CD4-positive, CD25-positive, alpha-beta regulatory T cell (primary cell): ENCODE measurements at regions not wholly inside any gene's neighbourhood (a gene's known extent, or its start where the extent isn't known, plus 50 kb on each side); places are given as distances from the start of the nearest gene placed in this dataset.

ENCODE experiments used
- ATAC-seq, 2 donors: fragments of 150-1000 bp; cut with Tn5 transposase; one replicate each; pipeline ENCODE4 v1.10.0; 2021; ENCODE audit warnings: low read depth in 2 of 2, moderate number of reproducible peaks in 2 of 2, moderate library complexity in 1 of 2
- DNase-seq, 3 donors: peaks; one replicate each; pipeline versions ENCODE4 v3.0.0 to v3.0.0-alpha.2; 2012 to 2022; ENCODE audit warnings: mixed read lengths in 1 of 3
- H3K27ac ChIP-seq: one replicate; pipeline ENCODE4 v1.7.0; 2013; ENCODE audit warnings: mild to moderate bottlenecking, low read length; ENCODE audit not compliant: insufficient read depth, poor library complexity, severe bottlenecking
- H3K27me3 ChIP-seq: one replicate; pipeline ENCODE4 v1.7.0; 2013; ENCODE audit warnings: low read length; ENCODE audit not compliant: control insufficient read depth, insufficient read depth
- H3K36me3 ChIP-seq: one replicate; pipeline ENCODE4 v1.7.0; 2013; ENCODE audit warnings: mild to moderate bottlenecking, low read length, moderate library complexity; ENCODE audit not compliant: control insufficient read depth, insufficient read depth
- H3K4me1 ChIP-seq: 2 replicates; pipeline ENCODE4 v1.7.0; 2013; ENCODE audit warnings: mild to moderate bottlenecking, low read length; ENCODE audit not compliant: insufficient read depth, control insufficient read depth, poor library complexity, severe bottlenecking
- H3K4me3 ChIP-seq: one replicate; pipeline ENCODE4 v1.7.0; 2013; ENCODE audit warnings: low read depth, mild to moderate bottlenecking, low read length, moderate library complexity
- H3K9me3 ChIP-seq, 2 experiments: 1 replicate in 1 of 2; 2 replicates in 1 of 2; pipeline ENCODE4 v1.7.0; 2013; ENCODE audit warnings: low read length in 2 of 2, mild to moderate bottlenecking in 1 of 2, moderate library complexity in 1 of 2; ENCODE audit not compliant: control insufficient read depth in 2 of 2
- H3K27ac Mint-ChIP-seq, 3 donors: one replicate each; pipeline ENCODE4 v1.8.0; 2020 to 2022; ENCODE audit warnings: mild to moderate bottlenecking in 3 of 3, mixed read lengths in 3 of 3, moderate library complexity in 2 of 3
- H3K27me3 Mint-ChIP-seq: one replicate; pipeline ENCODE4 v1.8.0; 2022; ENCODE audit warnings: mild to moderate bottlenecking, mixed read lengths
- H3K36me3 Mint-ChIP-seq: one replicate; pipeline ENCODE4 v1.8.0; 2020; ENCODE audit warnings: mixed read lengths
- H3K4me1 Mint-ChIP-seq, 4 donors: one replicate each; pipeline ENCODE4 v1.8.0; 2020 to 2022; ENCODE audit warnings: mixed read lengths in 4 of 4, mild to moderate bottlenecking in 1 of 4
- H3K4me3 Mint-ChIP-seq, 4 donors: one replicate each; pipeline ENCODE4 v1.8.0; 2020 to 2022; ENCODE audit warnings: mild to moderate bottlenecking in 4 of 4, mixed read lengths in 4 of 4, moderate library complexity in 3 of 4
- H3K9me3 Mint-ChIP-seq, 7 donors: one replicate each; pipeline ENCODE4 v1.8.0; 2020 to 2022; ENCODE audit warnings: mixed read lengths in 7 of 7, mild to moderate bottlenecking in 3 of 7, moderate library complexity in 2 of 7

DNA sequence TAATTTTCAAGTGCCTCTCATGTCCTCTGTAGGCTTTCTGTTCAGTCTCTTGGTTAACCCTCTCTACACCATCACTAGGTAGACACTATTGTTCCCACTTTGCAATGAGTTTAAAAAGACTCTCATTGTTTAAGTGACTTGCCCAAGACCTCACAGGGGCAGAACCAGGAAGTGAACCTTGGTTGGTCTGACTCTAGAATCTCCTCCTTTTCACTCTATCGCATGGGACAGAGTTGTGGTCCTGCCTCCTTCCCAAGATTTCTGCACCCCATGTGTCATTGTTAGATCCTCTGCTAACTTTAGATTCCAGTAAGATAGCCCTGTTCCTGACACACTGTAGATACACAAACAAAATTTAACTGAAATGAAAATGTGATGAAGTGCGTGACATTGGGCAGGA is 481.7 kb upstream of the USP24 start:
- ATAC-seq = no peak

GRCh38 chr1:55696181-55696754 is 481.1 kb upstream of the USP24 start:
- no peaks in the 10 kb centered on the region for H3K9me3 Mint-ChIP-seq
- ATAC-seq (no peak), DNase-seq (no peak)
- H3K4me1 ChIP-seq = no peaks in the 10 kb centered on the region
- H3K27ac ChIP-seq = no peak overlapping the region
- no peaks in the 10 kb centered on the region for H3K4me1 Mint-ChIP-seq
- no peaks in the 10 kb centered on the region for H3K36me3 ChIP-seq
- peaks cover 4% of the 10 kb centered on the region for H3K27me3 Mint-ChIP-seq
- no peaks in the 10 kb centered on the region for H3K9me3 ChIP-seq
- H3K4me3 Mint-ChIP-seq = no peak overlapping the region
- H3K27ac Mint-ChIP-seq = no peak overlapping the region
- no peaks in the 10 kb centered on the region for H3K27me3 ChIP-seq
- no peak overlapping the region for H3K4me3 ChIP-seq
- no peaks in the 10 kb centered on the region for H3K36me3 Mint-ChIP-seq

More for the DNA sequence above, 481.7 kb upstream of the USP24 start:
- Histone ChIP-seq H3K36me3 (no peaks in the 10 kb centered on the region), H3K4me3 (no peak overlapping the region), H3K4me1 (no peaks in the 10 kb centered on the region), H3K9me3 (no peaks in the 10 kb centered on the region), H3K27ac (no peak overlapping the region), H3K27me3 (no peaks in the 10 kb centered on the region)
- Mint-ChIP-seq H3K27me3 (peaks cover 4% of the 10 kb centered on the region), H3K4me3 (no peak overlapping the region), H3K36me3 (no peaks in the 10 kb centered on the region), H3K9me3 (no peaks in the 10 kb centered on the region), H3K27ac (no peak overlapping the region), H3K4me1 (no peaks in the 10 kb centered on the region)
- no peak for DNase-seq

GRCh38 chr1:55695552-55695951 is 480.4 kb upstream of the USP24 start:
- Histone ChIP-seq H3K27ac (no peak overlapping the region), H3K4me3 (no peak overlapping the region), H3K9me3 (no peaks in the 10 kb centered on the region), H3K36me3 (no peaks in the 10 kb centered on the region), H3K4me1 (no peaks in the 10 kb centered on the region), H3K27me3 (no peaks in the 10 kb centered on the region)
- H3K27ac Mint-ChIP-seq = no peak overlapping the region
- peaks cover 4% of the 10 kb centered on the region for H3K27me3 Mint-ChIP-seq
- H3K36me3 Mint-ChIP-seq = no peaks in the 10 kb centered on the region
- H3K9me3 Mint-ChIP-seq = peaks cover 0 to 2% (median 0%) of the 10 kb centered on the region in 7 donors
- no peaks in the 10 kb centered on the region for H3K4me1 Mint-ChIP-seq
- ATAC-seq (no peak), DNase-seq (no peak)
- no peak overlapping the region for H3K4me3 Mint-ChIP-seq

DNA sequence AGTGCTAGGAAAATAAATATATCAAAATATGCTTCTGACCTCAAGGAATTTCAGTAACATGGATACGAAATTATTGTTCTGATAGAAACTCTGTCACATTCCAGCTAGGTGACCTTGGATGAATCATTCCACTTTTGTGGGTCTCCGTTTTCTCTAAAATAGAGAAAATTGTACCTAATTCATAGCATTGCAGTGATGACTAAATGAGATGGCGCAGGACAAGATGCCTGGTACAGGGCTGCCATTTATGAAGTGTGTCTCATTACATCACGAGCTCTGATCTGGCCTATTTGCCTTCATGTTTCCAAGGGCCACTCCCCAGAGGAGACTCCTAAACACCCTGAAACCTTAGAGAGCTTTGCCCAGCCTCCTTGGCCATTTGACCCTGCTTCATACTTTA is 480.0 kb upstream of the USP24 start:
- Mint-ChIP-seq H3K4me3 (no peak overlapping the region), H3K27me3 (peaks cover 4% of the 10 kb centered on the region), H3K36me3 (no peaks in the 10 kb centered on the region), H3K27ac (no peak overlapping the region), H3K4me1 (no peaks in the 10 kb centered on the region), H3K9me3 (peaks cover 0 to 2% (median 0%) of the 10 kb centered on the region in 7 donors)
- Histone ChIP-seq H3K27ac (no peak overlapping the region), H3K27me3 (no peaks in the 10 kb centered on the region), H3K9me3 (no peaks in the 10 kb centered on the region), H3K36me3 (no peaks in the 10 kb centered on the region), H3K4me1 (no peaks in the 10 kb centered on the region), H3K4me3 (no peak overlapping the region)
- ATAC-seq = no peak
- no peak for DNase-seq

DNA sequence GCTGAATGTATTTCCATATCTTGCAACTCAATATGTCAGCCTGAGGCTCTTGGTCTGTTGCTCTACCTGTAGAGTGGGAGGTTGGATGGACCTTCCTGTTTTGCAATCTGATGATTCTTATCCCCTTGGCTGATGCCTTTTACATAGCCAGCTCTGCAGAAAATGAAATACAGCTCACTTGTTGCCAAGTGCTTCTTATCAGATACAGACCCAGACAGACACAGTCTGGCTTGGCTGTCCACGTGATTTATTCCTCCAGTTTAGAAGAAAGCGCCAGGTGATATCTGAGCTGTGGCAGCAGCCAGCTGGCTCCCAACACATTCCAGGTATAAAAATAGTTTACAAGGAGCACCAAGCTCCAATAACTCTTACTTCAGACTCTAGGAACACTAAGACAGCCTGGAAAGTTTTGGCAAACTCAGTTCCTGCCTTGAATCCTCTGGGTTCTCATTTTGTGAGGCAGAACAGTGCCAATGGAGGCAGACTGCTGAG is 479.2 kb upstream of the USP24 start:
- ATAC-seq = no peak

GRCh38 chr1:55692726-55693125 is 477.6 kb upstream of the USP24 start:
- DNase-seq (no peak), ATAC-seq (no peak)
- Mint-ChIP-seq H3K4me3 (no peak overlapping the region), H3K36me3 (no peaks in the 10 kb centered on the region), H3K27ac (no peak overlapping the region), H3K4me1 (no peaks in the 10 kb centered on the region), H3K9me3 (peaks cover 0 to 2% (median 0%) of the 10 kb centered on the region in 7 donors), H3K27me3 (peaks cover 4% of the 10 kb centered on the region)
- H3K36me3 ChIP-seq = no peaks in the 10 kb centered on the region
- no peak overlapping the region for H3K4me3 ChIP-seq
- H3K27ac ChIP-seq = no peak overlapping the region
- no peaks in the 10 kb centered on the region for H3K9me3 ChIP-seq
- H3K27me3 ChIP-seq = no peaks in the 10 kb centered on the region
- H3K4me1 ChIP-seq = no peaks in the 10 kb centered on the region

More for the DNA sequence above, 479.2 kb upstream of the USP24 start:
- no peak overlapping the region for H3K27ac ChIP-seq
- Mint-ChIP-seq H3K4me3 (no peak overlapping the region), H3K27me3 (peaks cover 4% of the 10 kb centered on the region), H3K36me3 (no peaks in the 10 kb centered on the region), H3K4me1 (no peaks in the 10 kb centered on the region), H3K27ac (no peak overlapping the region), H3K9me3 (peaks cover 0 to 2% (median 0%) of the 10 kb centered on the region in 7 donors)
- no peaks in the 10 kb centered on the region for H3K36me3 ChIP-seq
- no peak for DNase-seq
- no peaks in the 10 kb centered on the region for H3K9me3 ChIP-seq
- no peaks in the 10 kb centered on the region for H3K27me3 ChIP-seq
- no peaks in the 10 kb centered on the region for H3K4me1 ChIP-seq
- no peak overlapping the region for H3K4me3 ChIP-seq

GRCh38 chr1:55690366-55690765 is 475.2 kb upstream of the USP24 start:
- Histone ChIP-seq H3K4me3 (no peak overlapping the region), H3K27me3 (no peaks in the 10 kb centered on the region), H3K9me3 (no peaks in the 10 kb centered on the region), H3K27ac (no peak overlapping the region), H3K36me3 (no peaks in the 10 kb centered on the region), H3K4me1 (no peaks in the 10 kb centered on the region)
- no peak for DNase-seq
- H3K9me3 Mint-ChIP-seq = peaks cover 0 to 4% (median 0%) of the 10 kb centered on the region in 7 donors
- no peak overlapping the region for H3K4me3 Mint-ChIP-seq
- peaks cover 4% of the 10 kb centered on the region for H3K27me3 Mint-ChIP-seq
- no peaks in the 10 kb centered on the region for H3K36me3 Mint-ChIP-seq
- no peak overlapping the region for H3K27ac Mint-ChIP-seq
- H3K4me1 Mint-ChIP-seq = no peaks in the 10 kb centered on the region
- ATAC-seq = no peak

DNA sequence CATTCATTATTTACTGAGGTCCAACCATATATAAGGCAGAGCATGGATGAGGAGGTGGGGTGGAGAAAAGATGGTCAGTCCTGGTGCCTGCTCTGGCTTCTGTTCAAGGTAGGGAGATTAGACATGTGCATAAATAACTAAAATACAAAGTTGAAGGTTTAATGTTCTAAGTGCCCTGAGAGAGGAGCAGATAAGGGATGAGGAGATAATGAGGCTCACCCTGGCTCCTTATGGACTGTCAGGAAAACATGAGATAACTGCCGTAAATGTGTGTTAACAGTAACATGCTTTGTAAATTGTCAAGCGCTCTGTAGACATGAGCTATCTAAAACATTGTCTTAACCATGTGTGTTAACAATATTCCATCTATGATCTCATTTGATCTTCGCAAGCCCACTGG is 474.6 kb upstream of the USP24 start:
- no peaks in the 10 kb centered on the region for H3K9me3 ChIP-seq
- H3K27ac Mint-ChIP-seq = no peak overlapping the region
- no peaks in the 10 kb centered on the region for H3K36me3 ChIP-seq
- H3K27me3 Mint-ChIP-seq = peaks cover 4% of the 10 kb centered on the region
- H3K36me3 Mint-ChIP-seq = no peaks in the 10 kb centered on the region
- H3K4me3 ChIP-seq = no peak overlapping the region
- no peaks in the 10 kb centered on the region for H3K4me1 ChIP-seq
- H3K4me3 Mint-ChIP-seq = no peak overlapping the region
- no peaks in the 10 kb centered on the region for H3K27me3 ChIP-seq
- H3K9me3 Mint-ChIP-seq = peaks cover 0 to 4% (median 0%) of the 10 kb centered on the region in 7 donors
- H3K4me1 Mint-ChIP-seq = no peaks in the 10 kb centered on the region
- DNase-seq (no peak), ATAC-seq (no peak)
- H3K27ac ChIP-seq = no peak overlapping the region
